HepG2 (cell line): ENCODE measurements at regions not wholly inside any gene's neighbourhood (a gene's known extent, or its start where the extent isn't known, plus 50 kb on each side); places are given as distances from the start of the nearest gene placed in this dataset.

ENCODE experiments used
- AGO2 ChIP-seq: fragments of 200-400 bp; formaldehyde crosslinking; optimal IDR thresholded peaks from 2 replicates; pipeline ENCODE3; 2017; ENCODE audit warnings: mild to moderate bottlenecking, low read depth, low read length, moderate library complexity
- AKNA ChIP-seq: sonication (generic); formaldehyde crosslinking; IDR thresholded peaks from 2 replicates; pipeline ENCODE4 v1.4.0; 2020; ENCODE audit warnings: missing genetic modification reagents, borderline replicate concordance
- BRCA1 ChIP-seq: sonication (generic); formaldehyde crosslinking; IDR thresholded peaks from 2 replicates; pipeline ENCODE4 v1.4.0; 2020; ENCODE audit warnings: missing genetic modification reagents
- DBP ChIP-seq: sonication (generic); formaldehyde crosslinking; IDR thresholded peaks from 2 replicates; pipeline ENCODE4 v1.4.0; 2020; ENCODE audit warnings: missing genetic modification reagents; ENCODE audit errors: not compliant biosample characterization
- FIP1L1 ChIP-seq: fragments of 200-400 bp; formaldehyde crosslinking; IDR thresholded peaks from 2 replicates; pipeline ENCODE4 v1.6.1; 2018; ENCODE audit warnings: low read depth, mild to moderate bottlenecking, low read length, moderate library complexity, borderline replicate concordance; ENCODE audit not compliant: insufficient read depth
- GPN1 ChIP-seq: sonication (generic); formaldehyde crosslinking; IDR thresholded peaks from 2 replicates; pipeline ENCODE4 v1.5.1; 2020; ENCODE audit warnings: missing genetic modification reagents, borderline replicate concordance
- LRRFIP1 ChIP-seq: sonication (generic); formaldehyde crosslinking; conservative IDR thresholded peaks from 2 replicates; pipeline ENCODE4 v1.4.0; 2020; ENCODE audit warnings: missing genetic modification reagents
- MED13 ChIP-seq: sonication (generic); formaldehyde crosslinking; IDR thresholded peaks from 2 replicates; pipeline ENCODE4 v1.5.0; 2020; ENCODE audit warnings: missing genetic modification reagents
- NKX3-1 ChIP-seq: sonication (generic); formaldehyde crosslinking; IDR thresholded peaks from 2 replicates; pipeline ENCODE4 v1.5.0; 2020; ENCODE audit warnings: missing genetic modification reagents
- PLRG1 ChIP-seq: fragments of 450-650 bp; conservative IDR thresholded peaks from 2 replicates; pipeline ENCODE4 v1.6.1; 2016
- POLR2AphosphoS5 ChIP-seq: IDR thresholded peaks from 2 replicates; pipeline ENCODE4 v1.6.1; 2012; ENCODE audit warnings: low read depth, low read length
- RNF219 ChIP-seq: sonication (generic); formaldehyde crosslinking; IDR thresholded peaks from 2 replicates; pipeline ENCODE4 v1.5.0; 2020; ENCODE audit warnings: mild to moderate bottlenecking, missing genetic modification reagents
- STAT5B ChIP-seq: sonication (generic); formaldehyde crosslinking; IDR thresholded peaks from 2 replicates; pipeline ENCODE4 v1.4.0; 2020; ENCODE audit warnings: missing genetic modification reagents
- ZKSCAN5 ChIP-seq: sonication (generic); formaldehyde crosslinking; IDR thresholded peaks from 2 replicates; pipeline ENCODE4 v1.5.1; 2020; ENCODE audit warnings: mild to moderate bottlenecking, missing genetic modification reagents
- ZMYM4 ChIP-seq: sonication (generic); formaldehyde crosslinking; IDR thresholded peaks from 2 replicates; pipeline ENCODE4 v1.8.1; 2023; ENCODE audit warnings: mild to moderate bottlenecking, missing genetic modification reagents
- ZNF263 ChIP-seq: sonication (generic); formaldehyde crosslinking; IDR thresholded peaks from 2 replicates; pipeline ENCODE4 v1.4.0; 2020; ENCODE audit warnings: missing genetic modification reagents
- ZNF367 ChIP-seq: sonication (generic); formaldehyde crosslinking; IDR thresholded peaks from 2 replicates; pipeline ENCODE4 v1.4.0; 2020; ENCODE audit warnings: missing genetic modification reagents, borderline replicate concordance
- ZNF597 ChIP-seq: sonication (generic); formaldehyde crosslinking; IDR thresholded peaks from 2 replicates; pipeline ENCODE4 v1.5.0; 2020; ENCODE audit warnings: missing genetic modification reagents
- ZNF761 ChIP-seq: sonication (generic); formaldehyde crosslinking; conservative IDR thresholded peaks from 2 replicates; pipeline ENCODE4 v1.4.0; 2020; ENCODE audit warnings: mild to moderate bottlenecking, missing genetic modification reagents
- ZSCAN22 ChIP-seq: sonication (generic); formaldehyde crosslinking; IDR thresholded peaks from 2 replicates; pipeline ENCODE4 v1.4.0; 2020; ENCODE audit warnings: mild to moderate bottlenecking, missing genetic modification reagents

GRCh38 chr13:51524312-51524711 is 60.0 kb upstream of the WDFY2 start (continued):
- TF ChIP-seq AKNA (CRISPR knock-in tag) (no peak), FIP1L1 (no peak), ZNF263 (CRISPR knock-in tag) (no peak), DBP (no peak), ZNF367 (CRISPR knock-in tag) (no peak), POLR2AphosphoS5 (no peak), ZNF761 (CRISPR knock-in tag) (no peak), NKX3-1 (CRISPR knock-in tag) (no peak), STAT5B (no peak), LRRFIP1 (no peak), ZMYM4 (CRISPR knock-in tag) (peak; percentile 50; the same call in 1 of the 2 replicates), PLRG1 (no peak), RNF219 (no peak), AGO2 (no peak), MED13 (CRISPR knock-in tag) (no peak), ZNF597 (CRISPR knock-in tag) (no peak), GPN1 (no peak), ZSCAN22 (CRISPR knock-in tag) (no peak), BRCA1 (CRISPR knock-in tag) (no peak), ZKSCAN5 (CRISPR knock-in tag) (no peak)
